ENCODE measurements at regions not wholly inside any gene's neighbourhood (a gene's known extent, or its start where the extent isn't known, plus 50 kb on each side); places are given as distances from the start of the nearest gene placed in this dataset.

DNA sequence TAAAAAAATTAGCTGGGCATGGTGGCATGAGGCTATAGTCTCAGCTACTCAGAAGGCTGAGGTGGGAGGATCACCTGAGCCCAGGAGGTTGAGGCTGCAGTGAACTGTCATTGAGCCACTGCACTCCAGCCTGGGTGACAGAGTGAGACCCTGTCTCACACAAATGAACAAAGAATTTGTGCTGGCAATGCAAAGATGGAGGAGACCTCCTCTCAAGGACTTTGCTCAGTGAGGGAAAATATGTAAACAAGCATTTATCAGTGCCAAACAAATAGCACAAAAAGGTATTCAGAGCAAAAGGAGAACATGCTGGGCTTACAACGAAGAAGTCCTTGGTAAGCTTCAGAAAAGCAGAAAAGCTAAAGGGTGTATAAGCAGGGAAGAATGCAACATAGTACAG, 113.1 kb upstream of the UMPS start:
- TF ChIP-seq, protein P1, sequence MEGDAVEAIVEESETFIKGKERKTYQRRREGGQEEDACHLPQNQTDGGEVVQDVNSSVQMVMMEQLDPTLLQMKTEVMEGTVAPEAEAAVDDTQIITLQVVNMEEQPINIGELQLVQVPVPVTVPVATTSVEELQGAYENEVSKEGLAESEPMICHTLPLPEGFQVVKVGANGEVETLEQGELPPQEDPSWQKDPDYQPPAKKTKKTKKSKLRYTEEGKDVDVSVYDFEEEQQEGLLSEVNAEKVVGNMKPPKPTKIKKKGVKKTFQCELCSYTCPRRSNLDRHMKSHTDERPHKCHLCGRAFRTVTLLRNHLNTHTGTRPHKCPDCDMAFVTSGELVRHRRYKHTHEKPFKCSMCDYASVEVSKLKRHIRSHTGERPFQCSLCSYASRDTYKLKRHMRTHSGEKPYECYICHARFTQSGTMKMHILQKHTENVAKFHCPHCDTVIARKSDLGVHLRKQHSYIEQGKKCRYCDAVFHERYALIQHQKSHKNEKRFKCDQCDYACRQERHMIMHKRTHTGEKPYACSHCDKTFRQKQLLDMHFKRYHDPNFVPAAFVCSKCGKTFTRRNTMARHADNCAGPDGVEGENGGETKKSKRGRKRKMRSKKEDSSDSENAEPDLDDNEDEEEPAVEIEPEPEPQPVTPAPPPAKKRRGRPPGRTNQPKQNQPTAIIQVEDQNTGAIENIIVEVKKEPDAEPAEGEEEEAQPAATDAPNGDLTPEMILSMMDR (conservative IDR thresholded peaks at IDR 0.05), result no peak
- TF ChIP-seq ZFX (IDR thresholded peaks at IDR 0.05), result no peak
- H3K27ac ChIP-seq, result no peak overlapping the region

DNA sequence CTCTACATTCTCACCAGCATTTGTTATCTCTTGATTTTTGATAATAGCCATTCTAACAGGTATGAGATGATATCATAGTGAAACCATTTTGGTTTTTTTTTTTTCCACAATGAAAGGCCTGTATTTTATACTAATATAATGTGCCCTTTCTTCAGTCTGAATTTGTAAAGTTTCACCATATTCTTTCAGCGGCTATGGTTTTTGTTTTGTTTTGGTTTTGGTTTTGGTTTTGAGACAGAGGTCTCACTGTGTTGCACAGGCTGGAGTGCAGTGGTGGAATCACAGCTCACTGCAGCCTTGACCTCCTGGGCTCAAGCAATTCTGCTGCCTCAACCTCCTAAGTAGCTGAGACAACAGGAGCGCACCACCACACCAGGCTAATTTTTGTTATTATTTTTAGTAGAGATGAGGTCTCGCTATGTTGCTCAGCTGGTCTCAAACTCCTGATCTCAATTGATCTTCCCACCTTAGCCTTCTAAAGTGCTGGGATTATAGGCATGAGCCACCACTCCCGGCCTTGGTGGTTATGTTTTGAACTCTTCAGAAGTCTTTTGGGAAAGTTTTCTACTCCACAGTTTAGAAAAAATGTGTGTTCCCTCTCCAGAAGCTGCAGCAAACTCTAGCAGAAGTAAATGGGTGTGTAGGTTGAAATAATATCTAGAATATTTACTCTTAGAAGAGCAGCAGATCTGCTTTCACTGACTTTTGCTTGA, 110.2 kb upstream of the UMPS start:
- H3K27ac ChIP-seq, result no peak overlapping the region

DNA sequence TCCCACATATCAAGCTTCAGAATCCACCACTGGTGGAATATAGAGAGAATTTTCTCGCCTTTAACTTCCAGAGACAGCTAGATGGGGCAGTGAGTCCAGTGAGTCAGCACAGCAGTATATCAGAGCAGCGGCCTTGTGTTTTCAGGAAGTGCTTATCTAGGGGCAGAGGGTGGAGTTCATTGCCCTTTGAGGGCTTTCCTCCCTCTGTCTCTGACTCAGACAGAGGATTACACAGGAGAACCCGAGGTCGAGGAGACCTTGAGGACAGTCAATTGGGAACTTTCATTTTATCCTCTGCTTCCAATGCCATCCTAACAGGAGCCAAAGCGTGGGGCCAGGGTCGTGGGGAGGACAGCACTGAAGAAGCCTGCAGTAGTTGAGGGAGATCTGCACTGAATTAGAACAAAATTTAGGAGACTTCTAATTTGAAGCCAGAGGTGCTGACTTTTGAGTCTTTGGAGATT, 109.6 kb upstream of the UMPS start:
- no peak overlapping the region for H3K27ac ChIP-seq
- no peak for TF ChIP-seq ZFX (IDR thresholded peaks at IDR 0.05)
- TF ChIP-seq, protein P1 (conservative IDR thresholded peaks at IDR 0.05), result no peak

More for the DNA sequence above, 110.2 kb upstream of the UMPS start:
- TF ChIP-seq, protein P1 (conservative IDR thresholded peaks at IDR 0.05), result no peak
- TF ChIP-seq ZFX (IDR thresholded peaks at IDR 0.05), result no peak

DNA sequence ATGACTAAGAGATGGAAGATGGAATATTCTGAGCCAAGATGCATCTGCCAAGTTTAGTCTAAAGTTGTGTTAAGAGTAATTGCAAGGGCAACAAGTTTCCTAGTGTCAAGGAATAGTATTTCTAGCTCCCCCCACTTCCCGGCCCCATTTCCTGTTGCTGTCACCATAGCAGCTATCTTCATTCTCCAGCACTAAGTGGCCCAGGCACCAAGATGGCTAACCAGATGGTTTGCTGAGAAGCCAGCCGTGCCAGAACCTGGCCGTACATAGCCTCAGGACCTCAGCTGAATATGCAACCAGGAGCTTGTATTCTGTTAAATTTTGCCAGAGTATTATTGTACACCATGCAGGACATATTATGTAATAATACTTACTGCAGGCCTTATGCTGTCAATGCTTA, 108.8 kb upstream of the UMPS start:
- TF ChIP-seq ZFX (IDR thresholded peaks at IDR 0.05), result no peak
- TF ChIP-seq, protein P1 (conservative IDR thresholded peaks at IDR 0.05), result no peak
- H3K27ac ChIP-seq, result no peak overlapping the region

DNA sequence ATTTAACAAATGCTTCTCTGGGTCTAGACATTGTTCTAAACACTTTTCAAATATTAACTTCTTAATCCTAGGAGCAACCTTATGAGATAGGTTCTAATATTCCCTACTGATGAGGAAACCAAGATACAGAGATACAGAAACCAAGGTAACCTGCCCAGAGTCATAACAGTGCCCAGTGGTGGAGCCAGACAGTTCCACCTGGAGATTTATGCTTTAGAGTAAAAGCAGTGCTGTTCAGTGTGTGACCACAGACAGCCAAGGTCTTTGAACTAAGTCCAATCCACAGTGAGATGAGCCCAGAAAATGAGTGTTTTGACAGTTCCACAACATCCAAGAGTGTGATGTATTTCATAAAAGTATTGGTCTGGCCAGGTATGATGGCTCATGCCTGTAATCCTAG, 105.2 kb upstream of the UMPS start:
- no peak overlapping the region for H3K27ac ChIP-seq
- TF ChIP-seq ZFX (IDR thresholded peaks at IDR 0.05), result no peak
- TF ChIP-seq, protein P1 (conservative IDR thresholded peaks at IDR 0.05), result no peak

DNA sequence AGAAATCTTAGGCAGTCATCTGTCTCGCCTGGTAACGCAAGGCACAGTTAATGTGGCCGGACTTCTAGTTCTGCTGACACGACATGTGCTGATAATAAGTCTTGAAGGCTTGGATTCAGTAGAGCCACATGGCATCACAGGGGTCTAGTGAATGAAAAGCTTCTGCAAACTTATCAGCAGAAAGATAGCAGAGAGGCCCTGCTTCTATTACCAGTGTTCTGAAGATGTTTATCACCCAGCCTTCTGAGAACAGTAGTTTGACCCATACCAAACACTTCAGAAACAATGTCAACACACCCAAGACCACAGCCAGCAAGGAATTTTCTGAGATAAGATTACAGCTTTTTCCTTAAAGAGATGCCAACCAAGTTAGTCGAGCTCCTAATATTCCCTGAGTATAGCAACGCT, 102.7 kb upstream of the UMPS start:
- no peak for TF ChIP-seq ZFX (IDR thresholded peaks at IDR 0.05)
- TF ChIP-seq, protein P1 (conservative IDR thresholded peaks at IDR 0.05), result no peak
- H3K27ac ChIP-seq, result no peak overlapping the region

DNA sequence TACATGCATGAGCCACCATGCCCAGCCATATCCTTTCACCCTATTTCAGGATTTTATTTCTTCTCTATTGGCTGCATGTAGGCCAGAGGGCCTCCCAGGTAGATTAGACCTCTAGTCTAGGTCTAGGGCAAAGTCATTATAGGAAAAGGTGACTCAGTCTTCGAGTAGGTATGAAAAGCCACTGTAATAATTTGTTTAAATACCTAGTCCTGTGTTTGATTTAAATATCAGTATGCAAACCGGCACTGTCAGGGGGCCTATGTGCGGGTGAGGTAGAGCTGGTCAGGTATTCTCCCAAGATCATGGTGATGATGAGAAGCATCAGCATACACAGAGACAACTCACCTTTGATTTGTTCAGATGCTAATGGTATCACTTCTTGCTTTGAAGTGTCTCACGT, 101.4 kb upstream of the UMPS start:
- TF ChIP-seq, protein P1 (conservative IDR thresholded peaks at IDR 0.05), result no peak
- TF ChIP-seq ZFX (IDR thresholded peaks at IDR 0.05), result no peak
- no peak overlapping the region for H3K27ac ChIP-seq
